ENCODE measurements at regions not wholly inside any gene's neighbourhood (a gene's known extent, or its start where the extent isn't known, plus 50 kb on each side); places are given as distances from the start of the nearest gene placed in this dataset.
A peak's percentile ranks its signal among the peaks of the same experiment; 100 is the strongest.

- DNase-seq (ENCODE audit: low read depth), result no peak
Measured at GRCh38 chr10:10213237-10213636, 804.4 kb upstream of the CELF2 start.

- peak; percentile 33 for DNase-seq (ENCODE audit: low read depth)
Measured at GRCh38 chr10:10222304-10222841, 795.3 kb upstream of the CELF2 start.

GRCh38 chr10:10223131-10223530 is 794.5 kb upstream of the CELF2 start:
- DNase-seq (ENCODE audit: low read depth), result no peak

- no peak for DNase-seq (ENCODE audit: low read depth)
Measured at GRCh38 chr10:10225136-10225676, 792.5 kb upstream of the CELF2 start.

GRCh38 chr10:10233229-10233628 is 784.4 kb upstream of the CELF2 start:
- no peak for DNase-seq (ENCODE audit: low read depth)

- no peak for DNase-seq (ENCODE audit: low read depth)
Measured at GRCh38 chr10:10235003-10235402, 782.7 kb upstream of the CELF2 start.

GRCh38 chr10:10247585-10247984 is 770.1 kb upstream of the CELF2 start:
- DNase-seq (ENCODE audit: low read depth), result no peak

- DNase-seq (ENCODE audit: low read depth), result no peak
Measured at GRCh38 chr10:10256860-10257259, 760.8 kb upstream of the CELF2 start.

GRCh38 chr10:10259013-10259412 is 758.7 kb upstream of the CELF2 start:
- DNase-seq (ENCODE audit: low read depth), result no peak

GRCh38 chr10:10270126-10271050 is 747.3 kb upstream of the CELF2 start:
- no peak for DNase-seq (ENCODE audit: low read depth)

GRCh38 chr10:10271639-10272192 is 746.0 kb upstream of the CELF2 start:
- no peak for DNase-seq (ENCODE audit: low read depth)

GRCh38 chr10:10273661-10274060 is 744.0 kb upstream of the CELF2 start:
- no peak for DNase-seq (ENCODE audit: low read depth)

- no peak for DNase-seq (ENCODE audit: low read depth)
Measured at GRCh38 chr10:10279906-10280305, 737.8 kb upstream of the CELF2 start.

GRCh38 chr10:10292501-10292900 is 725.2 kb upstream of the CELF2 start:
- DNase-seq (ENCODE audit: low read depth), result no peak

GRCh38 chr10:10293041-10293440 is 724.6 kb upstream of the CELF2 start:
- DNase-seq (ENCODE audit: low read depth), result no peak

- no peak for DNase-seq (ENCODE audit: low read depth)
Measured at GRCh38 chr10:10293481-10293951, 724.2 kb upstream of the CELF2 start.

- no peak for DNase-seq (ENCODE audit: low read depth)
Measured at GRCh38 chr10:10294184-10294880, 723.3 kb upstream of the CELF2 start.

- DNase-seq (ENCODE audit: low read depth), result no peak
Measured at GRCh38 chr10:10294881-10295529, 722.7 kb upstream of the CELF2 start.

- no peak for DNase-seq (ENCODE audit: low read depth)
Measured at GRCh38 chr10:10295537-10295936, 722.1 kb upstream of the CELF2 start.

- no peak for DNase-seq (ENCODE audit: low read depth)
Measured at GRCh38 chr10:10302689-10303088, 715.0 kb upstream of the CELF2 start.

- no peak for DNase-seq (ENCODE audit: low read depth)
Measured at GRCh38 chr10:10307036-10307435, 710.6 kb upstream of the CELF2 start.

GRCh38 chr10:10307551-10307950 is 710.1 kb upstream of the CELF2 start:
- DNase-seq (ENCODE audit: low read depth), result no peak
